Stimulated activated CD4-positive, alpha-beta T cell treated with anti-CD3 and anti-CD28 coated beads, Interleukin-1b, Interleukin-23, amount 100 ng/mL, for 24 hours (primary cell): ENCODE measurements at regions not wholly inside any gene's neighbourhood (a gene's known extent, or its start where the extent isn't known, plus 50 kb on each side); places are given as distances from the start of the nearest gene placed in this dataset.
"Not testable (repeated sequence)": the region's sequence is repeated elsewhere in the genome, so short reads cannot be mapped to it uniquely, and the experiment has no call there.

ENCODE experiments used
- DNase-seq, 4 experiments: peaks; one replicate each; pipeline ENCODE4 v3.0.0-alpha.2; 2020; ENCODE audit warnings: low read depth in 4 of 4, low spot score in 1 of 4

DNA sequence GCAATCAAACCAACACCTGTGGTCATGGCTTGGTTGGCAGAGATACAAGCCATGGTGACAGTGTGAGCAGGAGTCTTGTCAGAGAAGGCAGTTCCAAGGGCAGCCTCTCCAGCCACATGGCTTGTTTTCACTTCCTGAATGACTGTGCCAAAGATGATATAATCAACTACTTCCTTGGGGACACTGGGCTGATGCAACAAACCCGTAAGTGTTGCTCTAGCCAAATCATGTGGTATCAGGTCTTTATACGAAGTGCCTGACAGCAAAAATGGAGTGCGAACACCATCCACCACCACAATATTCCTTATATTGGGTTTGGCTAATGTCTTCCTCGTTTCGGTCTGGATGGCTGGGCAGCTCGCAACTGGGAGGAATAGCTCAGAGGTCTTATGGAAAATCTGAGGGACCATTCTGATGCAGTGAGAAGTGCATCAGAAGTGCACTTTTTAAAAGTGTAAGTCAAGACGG, 922.0 kb downstream of the NLGN4X start:
- DNase-seq: no peak

DNA sequence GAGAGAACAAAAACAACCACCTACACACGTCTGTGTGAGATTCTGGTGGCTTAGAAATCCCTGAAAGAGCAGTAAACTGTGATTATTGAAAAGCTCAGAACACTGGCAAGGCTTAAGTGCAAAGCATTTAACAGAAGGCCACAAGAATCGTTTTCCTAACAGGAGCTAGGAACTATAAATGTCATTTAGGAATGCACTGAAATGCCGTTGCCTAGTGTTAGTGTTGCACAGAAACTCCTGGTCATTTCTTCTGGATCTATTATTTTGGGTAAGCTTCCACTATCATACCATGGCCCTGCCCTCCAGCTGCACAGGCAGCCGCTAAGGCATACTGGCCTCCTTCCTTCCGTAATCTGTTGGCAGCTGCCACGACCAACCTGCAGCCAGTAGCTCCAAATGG, 923.2 kb downstream of the NLGN4X start:
- no peak for DNase-seq

DNA sequence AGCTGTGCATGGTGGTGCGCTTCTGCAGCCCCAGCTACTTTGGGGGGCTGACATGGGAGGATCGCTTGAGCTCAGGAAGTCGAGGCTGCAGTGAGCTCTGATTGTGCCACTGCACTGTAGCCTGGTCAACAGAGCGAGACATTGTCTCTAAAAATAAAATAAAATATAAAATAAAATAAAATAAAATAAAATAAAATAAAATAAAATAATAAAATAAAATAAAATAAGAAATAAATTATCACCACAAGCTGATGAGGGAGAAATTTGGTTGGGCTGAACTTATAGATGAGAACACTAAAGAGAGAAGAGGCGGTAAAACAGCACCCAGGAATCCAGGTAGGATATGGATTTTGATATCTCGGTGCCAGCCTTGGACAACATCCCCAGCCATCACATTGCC, 933.7 kb downstream of the NLGN4X start:
- no peak for DNase-seq

DNA sequence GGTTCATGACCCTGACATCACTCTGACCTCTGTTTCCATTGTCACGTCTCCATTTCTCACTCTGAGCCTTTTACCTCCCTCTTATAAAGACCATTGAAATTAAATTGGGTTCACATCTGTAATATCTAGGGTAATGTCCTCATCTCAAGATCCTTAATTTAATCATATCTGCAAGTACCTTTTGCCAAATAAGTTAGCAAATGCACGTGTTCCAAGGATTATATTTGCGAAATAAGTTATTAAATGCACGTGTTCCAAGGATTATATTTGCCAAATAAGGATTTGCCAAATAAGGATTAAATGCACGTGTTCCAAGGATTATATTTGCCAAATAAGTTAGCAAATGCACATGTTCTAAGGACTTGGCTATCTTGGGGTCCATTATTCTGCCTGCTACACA, 938.0 kb downstream of the NLGN4X start:
- DNase-seq: no peak

DNA sequence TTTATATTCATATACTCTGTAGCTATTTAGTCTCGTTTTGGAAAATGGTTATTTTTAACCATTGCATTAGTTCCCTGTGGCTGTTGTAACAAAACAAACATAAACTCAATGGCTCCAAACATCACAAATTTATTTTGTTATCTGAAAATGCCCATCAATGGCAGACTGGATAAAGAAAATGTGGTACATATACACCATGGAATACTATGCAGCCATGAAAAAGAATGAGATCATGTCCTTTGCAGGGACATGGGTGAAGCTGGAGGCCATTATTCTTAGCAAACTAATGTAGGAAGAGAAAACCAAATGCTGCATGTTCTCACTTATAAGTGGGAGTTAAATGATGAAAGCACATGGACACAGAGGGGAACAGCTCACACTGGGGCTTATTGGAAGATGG, 938.7 kb downstream of the NLGN4X start:
- not testable (repeated sequence) for DNase-seq

DNA sequence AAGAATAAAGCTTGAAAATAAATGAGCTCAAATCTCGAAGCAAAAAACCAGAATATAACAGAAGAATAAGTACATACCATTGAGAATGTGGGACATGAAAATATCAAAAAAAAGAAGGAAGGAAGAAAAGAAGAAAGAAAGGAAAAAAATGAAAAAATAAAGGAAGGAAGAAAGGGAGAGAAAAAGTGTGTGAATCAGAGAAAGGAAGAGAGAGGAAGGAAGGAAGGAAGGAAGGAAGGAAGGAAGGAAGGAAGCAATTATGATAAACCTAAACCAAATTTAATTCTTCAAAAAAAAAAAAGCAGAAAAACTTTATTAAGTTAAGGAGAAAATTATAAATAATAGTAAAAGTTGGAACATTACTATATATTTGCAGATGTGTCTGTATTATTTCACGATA, 949.8 kb downstream of the NLGN4X start:
- DNase-seq: no peak

DNA sequence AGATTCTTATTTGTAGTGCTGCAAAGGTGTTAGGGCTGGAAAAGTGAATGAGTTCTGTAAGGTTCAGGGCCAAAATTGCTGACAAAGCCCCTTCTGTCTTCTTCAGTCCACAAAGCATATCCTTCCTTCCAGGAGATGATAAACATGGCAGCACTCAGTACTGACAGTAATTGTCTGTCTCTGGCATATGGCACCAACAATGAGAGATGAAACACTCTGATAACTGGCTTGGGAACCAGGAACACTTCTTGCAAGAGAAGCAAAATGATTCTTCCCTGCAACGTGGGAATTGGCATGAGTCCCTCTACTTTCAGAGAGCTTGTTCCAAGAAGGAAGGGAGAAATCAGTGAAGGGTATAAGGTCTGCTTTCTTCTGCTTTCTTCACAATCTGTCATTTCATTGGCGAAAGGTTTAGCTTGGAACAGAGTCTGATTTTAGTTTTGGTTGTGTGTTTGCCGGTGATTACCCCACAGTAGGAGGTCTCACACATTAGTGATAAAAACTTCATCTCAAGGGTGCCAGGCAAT, 963.3 kb downstream of the NLGN4X start:
- no peak for DNase-seq

DNA sequence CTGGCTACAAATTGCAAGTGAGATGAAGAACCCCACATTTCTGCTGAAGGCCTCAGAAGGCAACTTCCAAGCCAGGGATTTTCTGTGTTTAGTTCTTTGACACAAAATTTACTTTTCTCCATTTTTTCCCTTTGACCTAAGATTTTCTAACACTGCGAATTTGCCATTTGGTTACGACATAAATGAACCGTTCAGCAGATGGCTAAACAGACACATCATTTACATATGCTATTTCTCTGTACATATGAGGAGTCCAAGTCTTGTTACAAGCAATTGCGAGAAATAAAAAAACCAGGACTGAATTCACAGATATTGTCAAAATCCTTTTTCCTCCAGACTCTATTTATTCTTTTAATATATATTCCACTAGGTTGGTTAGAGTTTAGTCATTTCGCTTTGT, 978.6 kb downstream of the NLGN4X start:
- DNase-seq: no peak

DNA sequence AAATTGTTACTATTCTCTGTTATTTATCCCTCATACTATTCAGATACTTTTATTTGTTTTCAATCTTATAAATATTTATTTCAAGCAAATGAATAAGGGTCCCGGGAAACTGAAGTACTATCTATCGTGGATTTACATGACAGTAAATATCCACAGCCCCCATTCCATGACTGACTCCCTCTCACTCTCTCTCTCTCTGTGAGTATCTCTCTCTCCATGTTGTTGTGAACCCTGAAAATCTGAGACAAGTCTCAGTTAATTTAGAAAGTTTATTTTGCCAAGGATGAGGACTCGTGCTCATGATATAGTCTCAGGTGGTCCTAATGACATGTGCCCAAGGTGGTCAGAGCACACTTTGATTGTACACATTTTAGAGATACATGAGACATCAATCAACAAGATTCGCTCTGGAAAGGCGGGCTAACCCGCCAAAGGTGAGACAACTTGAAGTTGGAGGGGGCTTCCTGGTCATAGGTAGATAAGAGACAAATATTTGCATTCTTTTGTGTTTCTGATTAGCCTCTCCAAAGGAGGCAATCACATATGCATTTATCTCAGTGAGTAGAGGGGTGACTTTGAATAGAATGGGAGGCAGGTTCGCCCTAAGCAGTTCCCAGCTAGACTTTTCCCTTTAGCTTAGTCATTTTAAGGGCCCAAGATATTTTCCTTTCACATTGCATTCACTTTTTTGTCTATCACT, 986.4 kb downstream of the NLGN4X start:
- no peak for DNase-seq

DNA sequence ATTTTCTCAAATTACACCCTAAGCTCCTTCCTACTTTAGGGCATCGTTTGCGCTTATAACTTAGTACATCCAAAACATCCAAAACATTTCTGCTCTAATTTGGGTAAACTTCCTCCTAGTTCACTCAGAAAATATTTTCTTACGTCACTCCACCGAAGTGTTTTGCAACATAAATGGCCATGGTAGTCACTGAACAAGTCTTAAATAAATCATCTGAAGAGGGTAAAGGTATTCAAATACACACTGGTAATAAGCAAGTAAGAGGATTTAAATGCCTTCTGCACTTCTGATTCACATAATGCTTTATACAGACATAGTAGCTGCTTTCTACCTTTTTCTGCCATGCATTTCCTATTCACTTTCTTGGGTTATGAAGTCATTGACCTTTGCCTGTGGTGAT, 991.9 kb downstream of the NLGN4X start:
- DNase-seq: no peak

DNA sequence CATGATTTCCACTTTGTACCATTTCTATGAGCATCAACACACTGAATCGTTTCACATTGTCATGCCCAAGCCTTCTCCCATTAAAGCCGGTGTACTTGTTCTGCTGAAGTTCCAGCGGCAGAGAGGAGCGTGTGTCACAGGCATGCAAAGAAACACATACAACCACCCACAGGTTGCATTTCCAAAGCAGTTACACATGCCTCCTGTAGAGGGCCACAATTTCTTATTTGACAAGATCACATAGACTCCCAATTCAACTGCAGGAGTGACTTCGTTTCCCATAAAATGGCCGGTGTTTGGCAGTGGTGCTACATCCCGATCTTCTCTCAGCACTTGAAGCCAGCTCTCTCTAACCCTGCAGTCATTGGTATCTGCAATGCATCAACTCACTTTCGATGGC, 992.6 kb downstream of the NLGN4X start:
- no peak for DNase-seq

DNA sequence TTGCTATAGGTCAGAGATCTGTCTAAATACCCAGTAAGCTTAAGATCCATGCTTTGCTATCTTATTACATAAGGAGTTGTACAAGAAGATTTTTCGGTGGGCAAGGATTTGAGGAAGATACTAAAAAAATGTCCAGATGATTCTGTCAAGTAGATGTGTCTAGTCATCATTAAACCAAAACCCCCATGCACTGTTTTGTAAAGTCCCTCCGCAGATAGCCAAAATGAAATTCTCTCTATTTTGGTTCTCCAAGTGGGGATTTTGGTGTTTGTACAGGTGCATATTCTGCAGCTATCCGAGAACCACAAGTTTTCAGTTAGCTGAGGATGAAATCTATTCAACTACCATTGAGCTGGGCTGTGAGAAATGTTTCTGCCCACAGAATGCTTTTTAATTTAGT, 994.8 kb downstream of the NLGN4X start:
- DNase-seq: no peak

DNA sequence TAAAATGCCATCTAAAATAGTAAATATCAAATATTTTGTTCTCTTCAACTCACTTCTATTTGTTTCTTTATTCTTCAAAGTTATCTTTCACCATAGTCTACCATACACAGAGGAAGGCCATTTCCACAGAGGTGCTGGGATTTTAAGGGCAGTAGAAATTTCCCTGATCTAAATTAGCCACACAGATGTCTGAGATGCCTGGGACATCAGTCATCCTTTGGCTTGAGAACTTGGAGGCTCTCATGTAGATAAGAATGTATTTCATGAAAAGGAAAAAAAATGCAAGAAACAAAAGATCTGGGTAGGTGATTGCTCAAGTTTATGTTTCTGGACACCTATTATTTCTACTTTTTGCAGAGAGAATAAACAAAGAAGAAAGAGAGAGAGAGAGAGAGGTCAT, 1008.2 kb downstream of the NLGN4X start:
- no peak for DNase-seq

DNA sequence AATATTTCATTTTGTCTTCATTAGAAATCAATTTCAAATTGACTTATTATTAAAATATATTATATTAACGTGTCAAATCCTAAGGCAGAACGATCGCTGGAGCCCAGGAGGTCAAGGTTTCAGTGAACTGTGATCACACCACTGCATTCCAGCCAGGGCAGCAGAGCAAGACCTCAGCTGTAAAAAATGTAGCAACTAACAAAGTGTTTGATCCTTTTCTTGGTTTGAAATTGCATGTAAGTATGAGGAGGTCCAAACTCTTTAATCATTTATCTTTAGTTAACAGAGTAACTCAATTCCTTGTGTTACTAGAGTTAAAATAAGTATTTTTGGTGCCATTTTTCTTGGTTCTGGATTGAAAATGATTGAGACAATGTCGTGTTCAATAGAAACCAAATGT, 1033.9 kb downstream of the NLGN4X start:
- DNase-seq: no peak

DNA sequence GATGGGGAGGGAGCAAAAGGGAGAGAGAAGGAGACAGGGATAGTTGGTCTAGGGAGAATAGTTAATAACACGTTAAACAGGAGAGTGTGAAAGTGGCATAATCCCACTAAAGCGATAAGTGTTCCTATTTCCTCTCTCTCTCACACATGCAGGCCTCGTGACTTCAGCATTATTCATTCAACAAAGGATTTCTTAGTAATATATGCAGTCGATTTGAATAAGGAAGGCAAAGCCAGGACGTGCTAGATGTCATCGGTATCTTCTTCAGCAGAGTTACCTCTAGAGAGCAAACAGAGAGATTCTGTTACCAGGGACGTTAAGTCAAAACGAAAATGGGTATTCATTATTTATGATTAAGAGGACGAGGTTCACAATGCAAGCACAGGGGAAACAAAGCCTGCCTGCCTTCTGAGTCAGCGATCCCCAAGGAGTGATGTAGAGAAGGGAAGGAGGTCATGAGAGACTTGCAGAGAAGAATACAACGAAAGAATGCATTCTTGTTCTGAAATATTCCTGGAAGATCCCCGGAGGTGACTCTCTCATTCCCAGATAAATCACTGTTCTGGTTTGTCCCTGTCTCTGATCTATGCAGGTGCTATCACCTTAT, 1048.4 kb downstream of the NLGN4X start:
- DNase-seq: no peak

DNA sequence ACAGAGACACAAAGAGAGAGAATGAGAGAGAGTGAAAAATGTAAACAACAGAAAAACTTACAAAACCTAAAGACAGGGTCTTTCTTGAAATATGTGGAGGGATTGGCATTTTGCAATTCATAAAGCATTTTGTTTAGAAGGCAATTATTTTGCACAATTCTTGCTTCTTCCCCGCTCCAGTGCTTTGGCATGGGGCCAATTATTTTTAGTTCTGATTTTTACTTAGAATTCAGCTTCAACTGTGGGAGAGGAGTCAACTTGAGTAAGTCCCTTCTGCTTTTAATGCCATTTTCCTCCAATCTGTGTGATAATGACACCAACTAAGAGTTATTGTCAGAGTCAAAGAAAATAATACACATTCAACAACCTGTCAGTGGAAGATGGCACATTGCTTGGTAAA, 1051.9 kb downstream of the NLGN4X start:
- DNase-seq: no peak

DNA sequence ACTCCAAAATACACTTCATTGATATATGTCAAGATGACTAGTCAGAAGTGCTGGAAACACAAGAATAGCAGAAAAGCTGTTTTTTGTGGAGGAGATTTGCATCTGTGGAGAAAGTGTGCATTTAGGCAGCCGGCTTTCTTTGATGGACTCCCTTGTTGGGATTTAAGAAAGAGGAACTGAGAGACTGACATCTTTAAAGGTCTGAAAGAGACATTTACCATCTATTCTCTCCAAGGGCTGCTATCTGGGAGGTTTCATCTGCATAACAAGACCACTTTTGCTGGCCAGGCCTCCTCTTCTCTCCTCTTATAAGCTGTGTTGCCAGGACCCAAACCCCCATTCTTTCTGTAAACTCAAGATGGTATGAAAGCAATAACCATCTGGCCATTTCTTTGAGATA, 1065.0 kb downstream of the NLGN4X start:
- no peak for DNase-seq

DNA sequence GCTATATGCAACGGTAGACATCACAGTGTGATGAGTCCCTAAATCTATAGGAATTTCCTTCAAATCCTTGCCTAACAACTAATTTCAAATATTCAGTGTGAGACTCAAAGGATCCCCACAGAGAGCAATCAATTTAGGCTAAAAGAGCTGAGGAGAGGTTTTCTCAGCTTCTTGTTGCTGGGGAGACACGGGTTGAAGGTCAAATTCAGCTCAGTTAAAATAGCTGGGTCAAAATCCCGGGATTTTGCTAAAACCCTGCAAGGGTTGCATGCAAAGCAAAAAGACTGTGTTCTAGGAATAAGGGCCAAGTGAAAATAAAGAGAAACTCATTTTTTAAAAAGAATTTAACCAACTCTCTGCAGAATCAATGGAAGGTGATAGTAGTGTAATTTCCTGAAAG, 1073.4 kb downstream of the NLGN4X start:
- no peak for DNase-seq

DNA sequence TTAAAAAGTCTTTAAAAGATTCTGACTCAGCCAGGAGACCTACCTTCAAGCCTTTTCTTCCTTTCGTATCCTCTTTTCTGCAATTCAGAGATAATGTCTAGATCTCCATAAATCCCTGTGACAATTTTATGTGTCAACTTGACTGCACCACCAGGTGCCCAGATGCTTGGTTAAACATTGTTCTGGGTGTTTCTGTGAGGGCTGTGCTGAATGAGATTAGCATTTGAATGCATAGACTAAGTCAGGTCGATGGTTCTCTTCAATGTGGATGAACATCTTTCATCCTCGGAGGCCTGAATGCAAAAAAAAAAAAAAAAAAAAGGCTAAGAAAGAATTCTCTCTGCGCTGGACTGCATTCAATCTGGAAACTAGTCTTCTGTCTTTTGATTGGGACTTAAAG, 1082.7 kb downstream of the NLGN4X start:
- DNase-seq: no peak

DNA sequence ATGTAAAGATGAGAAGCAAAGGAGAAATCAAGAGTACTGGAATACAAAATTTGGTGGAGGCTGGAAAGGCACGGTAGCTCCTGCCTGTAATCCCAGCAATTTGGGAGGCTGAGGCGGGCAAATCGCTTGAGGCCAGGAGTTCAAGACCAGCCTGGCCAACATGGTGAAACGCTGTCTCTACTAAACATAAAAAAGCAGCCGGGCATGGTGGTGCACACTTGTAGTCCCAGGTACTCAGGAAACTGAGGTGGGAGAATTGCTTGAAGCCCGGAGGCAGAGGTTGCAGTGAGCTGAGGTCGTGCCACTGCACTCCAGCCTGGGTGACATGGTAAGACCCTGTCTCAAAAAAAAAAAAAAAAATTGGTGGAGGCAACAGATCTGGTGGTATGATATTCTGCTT, 1086.0 kb downstream of the NLGN4X start:
- DNase-seq: no peak

DNA sequence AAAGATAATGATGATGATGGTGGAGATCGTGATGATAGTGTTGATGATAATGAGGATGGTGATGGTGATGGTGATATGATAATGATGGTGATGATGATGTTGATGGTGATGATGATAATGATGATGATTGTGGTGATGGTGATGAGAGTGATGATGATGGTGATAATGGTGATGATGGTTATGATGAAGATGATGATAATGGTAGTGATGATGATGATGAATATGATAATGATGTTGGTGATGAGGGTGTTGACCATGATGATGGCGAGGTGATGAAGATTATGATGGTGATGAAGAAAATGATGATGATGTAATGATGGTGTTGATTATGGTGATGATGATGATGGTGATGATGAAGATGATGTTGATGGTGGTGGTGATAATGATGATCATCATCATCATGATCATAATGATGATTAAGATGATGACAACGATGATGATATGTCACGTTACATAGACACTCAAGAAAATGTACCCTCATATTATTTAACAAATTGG, 1106.4 kb downstream of the NLGN4X start:
- DNase-seq: no peak

DNA sequence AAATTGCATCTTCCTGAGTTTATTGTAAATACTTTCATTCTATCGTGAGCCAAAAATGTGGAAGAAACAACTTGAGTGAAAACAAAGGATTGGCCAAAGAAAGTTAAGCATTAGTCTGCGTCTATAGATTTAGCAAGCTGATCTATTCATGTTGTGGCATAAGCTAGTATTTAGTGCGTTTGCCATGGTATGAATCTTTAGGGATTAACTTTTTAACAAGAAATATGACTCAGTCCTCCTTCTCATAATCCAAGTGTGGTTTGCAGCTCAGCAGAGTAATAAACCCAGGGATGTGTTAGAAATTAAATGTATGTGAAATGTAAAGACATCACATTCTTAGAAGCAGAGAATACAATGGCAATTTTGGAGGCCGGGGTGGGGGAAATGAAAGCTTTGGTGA, 1110.9 kb downstream of the NLGN4X start:
- DNase-seq: no peak

DNA sequence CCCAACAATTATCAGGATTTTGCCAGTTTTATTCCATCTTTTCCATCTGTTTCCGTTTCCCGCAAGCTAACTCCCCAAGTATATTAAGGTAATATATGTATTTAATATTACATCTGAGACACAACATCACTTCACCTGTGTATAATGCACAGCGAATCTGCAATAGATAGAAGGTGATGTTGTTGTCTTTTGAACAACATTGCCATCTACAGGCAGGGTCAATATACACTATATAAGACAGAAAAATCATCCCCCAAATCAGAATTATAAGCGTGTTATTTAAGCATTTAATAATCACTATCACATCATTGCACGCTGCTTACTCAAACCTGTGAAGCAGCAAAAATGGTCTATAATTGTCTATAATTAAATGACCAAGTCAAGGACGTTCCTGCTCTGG, 1115.5 kb downstream of the NLGN4X start:
- no peak for DNase-seq
